GM23338 (cell line): ENCODE measurements at regions not wholly inside any gene's neighbourhood (a gene's known extent, or its start where the extent isn't known, plus 50 kb on each side); places are given as distances from the start of the nearest gene placed in this dataset.

ENCODE experiments used
- ATAC-seq: fragments of 200-7000 bp; cut with Tn5 transposase; 3 replicates; pipeline ENCODE4 v1.9.1; 2020
- DNase-seq: peaks from one replicate; pipeline ENCODE4 v3.0.0-alpha.2; 2015; ENCODE audit warnings: low spot score
- H2AFZ ChIP-seq: fragments of 200-600 bp; sonication (generic); 2 replicates; pipeline ENCODE4 v1.8.0; 2016; ENCODE audit warnings: antibody characterized with exemption, mild to moderate bottlenecking, moderate library complexity
- H3F3A ChIP-seq: fragments of 200-600 bp; sonication (generic); replicated peaks from 2 replicates; pipeline ENCODE4 v1.8.0; 2017; ENCODE audit warnings: antibody characterized with exemption, mixed run types, low read depth
- H3K27ac ChIP-seq: fragments of 200-600 bp; sonication (generic); 2 replicates; pipeline ENCODE4 v1.6.1; 2016; ENCODE audit warnings: low read depth
- H3K27me3 ChIP-seq: fragments of 200-600 bp; sonication (generic); 2 replicates; pipeline ENCODE4 v1.8.0; 2016; ENCODE audit warnings: mild to moderate bottlenecking, mixed run types, moderate library complexity; ENCODE audit not compliant: insufficient read depth
- H3K36me3 ChIP-seq: fragments of 200-600 bp; sonication (generic); 2 replicates; pipeline ENCODE4 v1.8.0; 2016; ENCODE audit warnings: mild to moderate bottlenecking; ENCODE audit not compliant: insufficient read depth
- H3K4me1 ChIP-seq: fragments of 200-600 bp; sonication (generic); 2 replicates; pipeline ENCODE4 v1.8.0; 2016; ENCODE audit warnings: mild to moderate bottlenecking, moderate library complexity; ENCODE audit not compliant: insufficient read depth
- H3K4me2 ChIP-seq: fragments of 200-600 bp; sonication (generic); 2 replicates; pipeline ENCODE4 v1.7.1; 2017; ENCODE audit warnings: mixed run types
- H3K4me3 ChIP-seq: fragments of 200-600 bp; sonication (generic); 2 replicates; pipeline ENCODE4 v1.6.1; 2016; ENCODE audit warnings: mixed run types
- H3K79me2 ChIP-seq: fragments of 200-600 bp; sonication (generic); replicated peaks from 2 replicates; pipeline ENCODE4 v1.8.0; 2017; ENCODE audit warnings: mild to moderate bottlenecking; ENCODE audit not compliant: insufficient read depth
- H3K9me2 ChIP-seq: fragments of 200-600 bp; sonication (generic); 2 replicates; pipeline ENCODE4 v1.8.0; 2017; ENCODE audit not compliant: insufficient read depth
- H4K20me1 ChIP-seq: fragments of 200-600 bp; sonication (generic); replicated peaks from 2 replicates; pipeline ENCODE4 v1.8.0; 2017; ENCODE audit warnings: mild to moderate bottlenecking; ENCODE audit not compliant: insufficient read depth
- H3K27ac Mint-ChIP-seq: 2 replicates; pipeline ENCODE4 v1.8.0; 2020; ENCODE audit warnings: inconsistent platforms, mild to moderate bottlenecking, moderate library complexity, mixed read lengths
- H3K27me3 Mint-ChIP-seq: 3 replicates; pipeline ENCODE4 v1.8.0; 2022; ENCODE audit warnings: low read depth, mild to moderate bottlenecking, moderate library complexity, mixed read lengths, inconsistent platforms; ENCODE audit not compliant: insufficient read depth, poor library complexity
- H3K36me3 Mint-ChIP-seq: 3 replicates; pipeline ENCODE4 v1.8.0; 2021; ENCODE audit warnings: low read depth, mild to moderate bottlenecking, inconsistent platforms, moderate library complexity, mixed read lengths
- H3K4me1 Mint-ChIP-seq: 3 replicates; pipeline ENCODE4 v1.8.0; 2020; ENCODE audit warnings: mild to moderate bottlenecking, inconsistent platforms, mixed read lengths
- H3K4me3 Mint-ChIP-seq: 3 replicates; pipeline ENCODE4 v1.8.0; 2021; ENCODE audit warnings: moderate library complexity, mild to moderate bottlenecking, inconsistent platforms, mixed read lengths
- H3K9me3 Mint-ChIP-seq: 3 replicates; pipeline ENCODE4 v1.8.0; 2020; ENCODE audit warnings: moderate library complexity, mild to moderate bottlenecking, inconsistent platforms, mixed read lengths
- ETS1 ChIP-seq: IDR thresholded peaks from 2 replicates; pipeline ENCODE4 v1.6.1; 2016; ENCODE audit warnings: antibody characterized with exemption
- NANOG ChIP-seq: IDR thresholded peaks from 2 replicates; pipeline ENCODE4 v1.6.1; 2016; ENCODE audit warnings: antibody characterized with exemption, borderline replicate concordance
- POLR2AphosphoS5 ChIP-seq: IDR thresholded peaks from 2 replicates; pipeline ENCODE4 v1.6.1; 2016; ENCODE audit warnings: antibody characterized with exemption, low read depth
- REST ChIP-seq: IDR thresholded peaks from one replicate; pipeline ENCODE4 v1.6.1; 2018; ENCODE audit warnings: antibody characterized with exemption; ENCODE audit not compliant: unreplicated experiment
- STAT1 ChIP-seq: IDR thresholded peaks from one replicate; pipeline ENCODE4 v1.6.1; 2016; ENCODE audit warnings: antibody characterized with exemption; ENCODE audit not compliant: unreplicated experiment
- ZNF114 ChIP-seq: fragments of 250-450 bp; sonication (Bioruptor Pico); IDR thresholded peaks from 2 replicates; pipeline ENCODE4 v1.5.0; 2020; ENCODE audit warnings: mild to moderate bottlenecking, moderate library complexity
- ZNF331 ChIP-seq: fragments of 250-450 bp; sonication (Bioruptor Pico); IDR thresholded peaks from 2 replicates; pipeline ENCODE4 v1.5.0; 2020; ENCODE audit warnings: low read depth, mild to moderate bottlenecking, moderate library complexity
- ZNF462 ChIP-seq: fragments of 250-450 bp; sonication (Bioruptor Pico); IDR thresholded peaks from 2 replicates; pipeline ENCODE4 v1.5.0; 2020; ENCODE audit warnings: mild to moderate bottlenecking, moderate library complexity

GRCh38 chr1:219771080-219771479 is 157.3 kb downstream of the SLC30A10 start:
- Histone ChIP-seq H3K4me2 (no peak overlapping the region), H3K4me1 (no peaks in the 10 kb centered on the region), H3K27ac (no peak overlapping the region), H3F3A (no peaks in the 10 kb centered on the region), H3K9me2 (peaks cover 6% of the 10 kb centered on the region; the same call in 1 of the 2 replicates), H2AFZ (no peak overlapping the region), H3K36me3 (no peaks in the 10 kb centered on the region), H4K20me1 (no peaks in the 10 kb centered on the region), H3K79me2 (no peaks in the 10 kb centered on the region), H3K27me3 (no peaks in the 10 kb centered on the region), H3K4me3 (no peak overlapping the region)
- no peaks in the 10 kb centered on the region for H3K4me1 Mint-ChIP-seq
- peak; percentile 21 for DNase-seq
- H3K27me3 Mint-ChIP-seq: peaks cover 1% of the 10 kb centered on the region
- H3K9me3 Mint-ChIP-seq: 0 out of 3 replicates have a peak, but pooled peaks cover 3% of the 10 kb centered on the region
- no peak for TF ChIP-seq ZNF331 (CRISPR knock-in tag)
- no peak for TF ChIP-seq NANOG
- TF ChIP-seq ETS1: no peak
- TF ChIP-seq ZNF114: no peak
- no peak for TF ChIP-seq STAT1
- no peak for TF ChIP-seq POLR2AphosphoS5
- TF ChIP-seq REST: no peak
- no peak for TF ChIP-seq ZNF462
- H3K4me3 Mint-ChIP-seq: no peak overlapping the region
- ATAC-seq: no peak
- no peak overlapping the region for H3K27ac Mint-ChIP-seq
- H3K36me3 Mint-ChIP-seq: no peaks in the 10 kb centered on the region
